ENCODE measurements at regions not wholly inside any gene's neighbourhood (a gene's known extent, or its start where the extent isn't known, plus 50 kb on each side); places are given as distances from the start of the nearest gene placed in this dataset.

GRCh38 chr6:122025104-122025503 is 374.3 kb upstream of the HSF2 start:
- TF ChIP-seq EZH2phosphoT487 (IDR thresholded peaks at IDR 0.05; ENCODE audit: borderline replicate concordance, low read length), result no peak
- no peak for TF ChIP-seq CTCF (conservative IDR thresholded peaks at IDR 0.05; ENCODE audit: low read depth, low read length)

Measured in PC-3 (cell line).